ENCODE measurements at regions not wholly inside any gene's neighbourhood (a gene's known extent, or its start where the extent isn't known, plus 50 kb on each side); places are given as distances from the start of the nearest gene placed in this dataset.
A peak's percentile ranks its signal among the peaks of the same experiment; 100 is the strongest.
"Not testable (repeated sequence)": the region's sequence is repeated elsewhere in the genome, so short reads cannot be mapped to it uniquely, and the experiment has no call there.

DNA sequence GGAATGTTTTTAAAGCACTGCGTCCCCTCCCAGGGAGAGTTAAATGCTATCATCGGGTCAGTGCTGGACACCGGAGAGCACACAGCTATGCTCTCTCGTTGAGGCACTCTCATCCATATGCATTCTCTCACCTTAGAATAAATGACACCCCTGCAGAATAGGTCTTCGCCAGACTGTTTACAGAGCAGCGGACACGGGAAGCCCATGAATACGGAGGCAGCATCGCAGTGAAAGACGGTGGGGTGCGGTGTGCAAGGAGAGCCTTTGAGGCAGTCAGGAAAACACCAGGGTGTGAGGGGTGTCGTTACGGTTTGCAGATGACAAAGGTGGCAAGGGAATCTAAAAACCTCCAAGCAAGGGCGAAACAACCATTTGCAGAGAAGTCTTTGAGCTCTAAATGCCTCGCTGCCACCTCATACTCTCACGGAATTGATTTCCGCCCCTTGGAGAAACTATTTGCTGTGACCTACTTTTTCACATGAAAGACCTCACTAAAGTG lies 169.2 kb upstream of the FHL2 start:
- DNase-seq: peak; percentile 15

DNA sequence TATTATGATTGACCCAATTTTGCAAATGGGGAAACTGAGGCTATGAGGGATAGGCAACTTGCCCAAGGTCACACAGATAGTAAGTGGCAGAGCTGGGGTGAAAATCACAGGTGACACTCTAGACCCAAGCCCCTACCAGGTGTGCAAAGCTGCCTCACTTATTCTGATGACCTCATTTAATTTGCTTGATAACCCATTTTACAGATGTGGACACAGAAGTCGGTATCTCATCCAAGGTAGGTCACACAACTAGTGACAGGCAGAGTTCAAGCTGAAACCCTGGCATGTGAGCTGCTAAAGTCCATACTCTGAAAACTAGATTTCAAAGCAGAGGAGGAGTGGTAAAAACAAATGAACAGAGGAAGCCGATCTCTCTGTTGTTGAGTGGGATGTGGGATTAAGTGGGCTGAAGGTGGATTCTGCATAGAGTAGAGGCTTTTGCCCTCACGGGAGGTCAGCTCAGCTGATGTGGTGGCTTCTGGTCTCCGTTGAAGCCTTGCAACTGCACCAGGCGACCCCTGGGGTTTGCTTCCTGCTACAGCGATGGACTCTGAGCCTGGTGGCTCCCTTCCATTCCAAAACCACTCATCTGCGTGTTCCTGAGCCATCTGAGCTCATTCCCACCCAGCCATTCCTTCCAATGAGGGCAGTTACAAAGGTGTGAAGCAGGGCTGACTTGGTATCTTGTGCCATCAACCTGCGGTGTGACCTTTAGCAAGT lies 164.3 kb upstream of the FHL2 start:
- DNase-seq: no peak

DNA sequence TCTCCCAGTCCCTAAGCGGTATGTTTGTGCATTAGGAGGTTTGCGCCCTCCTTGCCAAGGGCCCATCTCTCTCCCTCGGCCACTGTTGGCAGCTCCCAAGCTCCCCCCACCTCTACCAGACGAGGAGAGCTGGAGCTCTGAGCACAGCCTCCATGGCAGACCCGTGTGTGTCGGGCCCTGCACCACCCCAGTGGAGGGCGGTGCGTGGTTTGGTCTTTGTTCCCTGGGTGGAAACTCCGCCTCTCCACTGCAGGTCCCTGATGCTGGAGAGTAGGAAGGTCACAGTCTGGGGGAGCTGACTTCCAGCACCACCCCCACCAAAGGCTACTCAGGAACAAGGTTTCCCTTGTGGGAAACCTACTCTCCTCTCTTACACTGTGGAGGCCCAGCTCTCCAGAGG lies 162.6 kb upstream of the FHL2 start:
- DNase-seq: no peak

DNA sequence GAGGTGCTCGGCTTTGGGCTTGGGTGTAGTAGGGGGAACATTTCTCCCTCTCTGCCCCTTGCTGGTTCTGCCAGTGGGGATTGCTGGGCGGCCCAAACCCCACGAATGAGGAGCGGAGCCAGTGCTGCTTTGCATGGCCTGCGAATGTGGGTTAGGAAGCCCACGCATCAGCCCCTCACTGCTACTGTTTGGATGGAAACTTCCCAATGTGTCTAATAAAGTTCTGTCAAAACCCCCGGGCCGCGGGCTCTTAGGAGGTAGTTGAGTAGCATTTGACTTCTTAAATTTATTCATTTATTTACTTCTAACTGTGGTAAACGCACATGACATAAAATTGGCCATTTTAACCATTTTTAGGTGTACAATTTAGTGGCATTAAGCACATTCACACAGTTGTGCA lies 161.3 kb upstream of the FHL2 start:
- no peak for DNase-seq

DNA sequence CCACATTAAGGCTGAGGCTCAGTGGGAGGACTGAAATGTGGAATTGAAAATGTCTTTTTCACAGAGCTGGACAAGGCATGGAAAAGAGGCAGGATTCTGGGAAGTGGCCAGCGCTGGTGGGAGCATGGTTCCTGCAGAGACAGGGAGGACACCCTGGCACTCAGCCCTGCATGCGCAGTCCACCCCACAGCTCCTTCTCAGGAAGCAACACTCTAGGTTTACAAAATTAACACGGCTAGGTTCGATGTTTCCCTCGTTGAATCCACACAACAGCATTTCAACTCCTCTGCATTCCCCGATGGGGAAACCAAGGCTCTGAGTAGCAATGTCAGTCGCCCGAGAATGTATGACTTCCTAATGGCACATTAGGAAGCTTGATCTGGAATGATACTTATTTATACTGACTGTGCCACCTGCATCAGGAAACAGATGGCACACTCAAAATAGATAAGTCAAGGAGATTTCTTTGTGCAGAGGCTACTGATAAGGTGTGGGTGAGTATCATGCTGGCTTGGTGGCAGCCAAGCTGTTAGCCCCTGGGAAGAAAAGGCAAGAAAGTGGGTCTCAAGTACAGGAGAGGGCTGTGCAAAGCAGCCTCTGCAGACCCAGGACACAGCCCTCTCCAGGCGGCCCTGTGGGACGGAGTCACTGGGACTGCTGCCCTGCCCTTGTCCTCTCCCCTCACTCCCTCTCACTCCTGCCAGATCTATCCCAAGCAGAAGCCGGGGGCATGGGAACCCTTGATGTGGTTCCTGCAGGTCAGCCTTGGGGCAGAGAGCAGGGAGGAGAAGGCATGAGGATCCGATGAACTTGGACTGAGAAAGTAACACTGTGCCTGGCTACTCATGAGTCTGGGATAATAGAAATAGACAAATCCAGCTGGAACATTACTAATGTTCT lies 158.4 kb upstream of the FHL2 start:
- no peak for DNase-seq

DNA sequence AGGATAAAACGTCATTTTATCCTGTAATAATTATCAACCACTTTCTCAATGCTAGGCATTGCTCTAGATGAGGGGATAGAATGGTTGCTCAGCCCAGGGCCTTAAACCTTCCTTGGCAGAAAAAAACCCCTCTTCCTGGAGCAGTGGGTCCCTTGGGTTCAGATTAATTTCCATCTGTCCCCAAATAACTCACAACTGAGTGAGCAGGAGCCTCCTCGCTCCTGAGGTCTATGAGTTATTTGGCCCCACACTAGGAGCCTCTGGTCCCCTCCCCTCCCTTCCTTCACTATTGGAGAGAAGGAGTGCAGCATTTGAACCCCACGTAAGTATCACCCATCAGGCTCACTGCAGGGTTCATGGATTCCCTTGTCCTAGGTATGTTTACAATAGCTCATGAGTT lies 157.5 kb upstream of the FHL2 start:
- no peak for DNase-seq

DNA sequence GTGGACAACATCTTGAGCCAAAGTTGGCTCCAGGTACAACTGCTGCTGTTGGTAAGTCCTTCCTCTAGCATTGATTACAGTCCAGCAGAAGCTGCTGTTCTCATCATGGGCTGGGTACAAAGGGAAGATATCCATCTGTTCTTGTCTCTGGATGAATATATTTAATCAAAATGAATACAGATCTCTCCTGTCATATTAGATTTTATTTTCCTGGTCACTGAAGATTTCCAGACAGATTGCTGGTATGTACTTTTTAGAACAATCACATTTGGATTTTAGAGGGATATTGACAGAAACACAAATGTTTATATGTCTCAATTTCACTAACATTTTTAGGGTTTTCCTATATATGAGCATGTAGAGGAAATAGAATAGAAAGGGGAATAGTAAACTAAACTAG lies 155.4 kb upstream of the FHL2 start:
- DNase-seq: no peak

DNA sequence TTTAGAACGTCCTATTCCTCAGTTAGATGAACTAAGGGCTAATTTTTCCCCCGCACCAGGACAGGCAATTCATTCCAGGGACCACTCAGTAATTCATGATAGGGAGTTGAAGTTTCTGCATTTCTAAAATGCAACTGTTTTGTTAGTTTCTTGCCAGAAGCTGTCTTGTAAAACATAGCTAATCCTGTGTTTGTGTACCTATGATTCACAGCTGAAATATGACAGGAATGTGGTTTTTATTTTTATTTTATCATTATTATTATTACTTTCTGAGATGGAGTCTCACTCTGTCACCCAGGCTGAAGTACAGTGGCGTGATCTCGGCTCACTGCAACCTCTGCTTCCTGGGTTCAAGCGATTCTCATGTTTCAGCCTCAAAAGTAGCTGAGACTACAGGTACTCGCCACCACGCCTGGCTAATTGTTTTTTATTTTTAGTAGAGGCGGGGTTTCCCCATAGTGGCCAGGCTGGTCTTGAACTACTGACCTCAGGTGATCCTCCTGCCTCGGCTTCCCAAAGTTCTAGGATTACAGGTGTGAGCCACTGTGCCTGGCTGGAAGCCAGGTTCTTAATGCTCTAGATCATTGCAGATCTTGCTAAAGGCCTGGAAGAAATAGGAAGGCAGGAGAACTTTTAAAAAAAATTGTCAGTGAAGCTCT lies 154.8 kb upstream of the FHL2 start:
- DNase-seq: peak; percentile 23

DNA sequence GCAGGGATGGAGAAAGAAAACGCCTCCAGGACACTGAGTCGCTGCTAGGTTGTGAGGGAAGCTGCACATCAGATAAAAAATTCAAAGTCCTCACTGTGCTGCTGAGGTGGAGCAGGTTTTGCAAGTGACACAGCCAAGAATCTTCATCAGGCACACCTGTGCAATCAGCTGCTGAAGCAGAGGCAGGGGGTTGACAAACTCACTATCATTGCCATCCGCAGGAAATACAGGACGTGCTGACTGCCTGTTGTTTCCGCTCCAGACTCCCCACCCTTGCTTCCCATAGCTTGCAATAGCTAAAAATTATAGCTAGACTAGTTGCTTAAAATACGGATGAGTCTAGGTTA lies 147.8 kb upstream of the FHL2 start:
- no peak for DNase-seq

DNA sequence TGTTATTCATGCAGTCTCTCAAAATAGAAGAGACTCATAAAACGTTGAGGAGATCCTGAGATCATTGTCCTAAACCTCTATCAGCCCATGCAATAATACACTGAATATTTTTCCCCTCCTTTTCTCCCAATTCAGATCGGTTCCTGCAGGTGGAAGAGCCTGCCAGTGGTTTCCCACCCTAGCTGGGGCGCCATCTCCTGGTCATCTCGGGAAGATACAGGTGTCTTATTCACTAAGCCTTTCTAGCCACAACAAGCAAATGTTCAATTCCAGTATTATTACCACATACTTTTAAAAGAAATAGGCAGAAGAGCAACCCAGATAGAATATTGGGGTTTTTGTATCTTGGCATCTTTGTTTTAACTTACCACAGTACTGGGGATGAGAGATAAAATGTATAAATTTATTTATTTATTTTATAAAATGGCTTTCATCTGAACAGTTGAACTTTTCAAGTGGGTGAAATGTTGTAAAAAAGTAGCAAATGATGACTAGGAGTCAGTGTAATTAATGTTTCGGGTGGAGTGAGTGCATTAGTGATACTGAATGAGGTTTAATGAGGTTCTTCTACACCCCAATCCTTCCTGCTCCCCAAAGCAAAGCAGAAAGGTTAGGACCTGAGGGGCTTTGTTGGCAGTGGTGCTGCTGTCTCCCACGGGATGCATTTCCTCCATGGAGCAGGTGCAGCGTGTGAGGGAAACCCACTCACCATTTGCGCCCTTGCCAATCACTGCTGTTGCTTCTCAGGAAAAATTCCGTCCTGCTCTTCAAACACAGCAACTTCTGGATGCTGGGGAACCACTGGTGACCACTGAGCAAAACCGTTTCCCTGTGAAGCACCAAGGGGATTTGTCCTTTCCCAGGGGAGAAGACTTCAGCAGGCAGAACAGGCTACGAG lies 147.1 kb upstream of the FHL2 start:
- peak; percentile 53 for DNase-seq

DNA sequence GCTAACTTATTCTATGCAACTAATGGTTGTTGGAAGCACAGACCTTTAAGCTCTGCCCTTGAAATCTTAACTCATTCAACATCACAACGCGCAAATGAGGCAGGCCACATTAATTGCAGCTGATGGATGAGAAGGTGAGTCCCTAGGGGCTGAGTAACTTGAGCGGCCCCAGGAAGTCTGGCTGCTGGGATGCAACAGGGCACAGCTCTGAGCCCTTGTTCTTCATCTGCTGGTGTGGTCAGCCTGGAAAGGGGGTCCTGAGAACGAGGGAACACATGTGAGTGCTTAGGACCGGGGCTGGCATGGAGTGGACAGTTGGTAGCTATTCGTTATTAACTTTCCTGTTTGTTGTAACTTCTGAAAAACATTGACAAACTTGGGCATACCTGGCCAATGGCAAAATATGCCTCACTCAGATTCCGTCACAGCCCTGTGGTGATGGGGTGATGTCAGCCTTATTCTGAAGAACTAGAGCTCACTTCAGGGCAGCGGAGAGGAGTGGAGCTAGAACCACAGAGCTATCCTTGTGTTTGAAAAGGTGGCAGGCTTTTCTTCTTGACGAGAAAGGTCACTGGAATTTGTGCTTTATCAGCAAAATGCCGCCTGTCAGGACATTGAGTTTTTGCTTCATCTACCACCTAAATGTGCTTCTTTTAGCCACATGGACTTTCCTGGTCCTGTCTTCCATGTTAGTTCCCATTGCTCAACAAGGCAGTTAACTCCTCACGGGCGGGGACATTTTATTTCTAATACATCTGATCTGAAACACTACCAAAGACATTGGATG lies 145.9 kb upstream of the FHL2 start:
- DNase-seq: no peak

DNA sequence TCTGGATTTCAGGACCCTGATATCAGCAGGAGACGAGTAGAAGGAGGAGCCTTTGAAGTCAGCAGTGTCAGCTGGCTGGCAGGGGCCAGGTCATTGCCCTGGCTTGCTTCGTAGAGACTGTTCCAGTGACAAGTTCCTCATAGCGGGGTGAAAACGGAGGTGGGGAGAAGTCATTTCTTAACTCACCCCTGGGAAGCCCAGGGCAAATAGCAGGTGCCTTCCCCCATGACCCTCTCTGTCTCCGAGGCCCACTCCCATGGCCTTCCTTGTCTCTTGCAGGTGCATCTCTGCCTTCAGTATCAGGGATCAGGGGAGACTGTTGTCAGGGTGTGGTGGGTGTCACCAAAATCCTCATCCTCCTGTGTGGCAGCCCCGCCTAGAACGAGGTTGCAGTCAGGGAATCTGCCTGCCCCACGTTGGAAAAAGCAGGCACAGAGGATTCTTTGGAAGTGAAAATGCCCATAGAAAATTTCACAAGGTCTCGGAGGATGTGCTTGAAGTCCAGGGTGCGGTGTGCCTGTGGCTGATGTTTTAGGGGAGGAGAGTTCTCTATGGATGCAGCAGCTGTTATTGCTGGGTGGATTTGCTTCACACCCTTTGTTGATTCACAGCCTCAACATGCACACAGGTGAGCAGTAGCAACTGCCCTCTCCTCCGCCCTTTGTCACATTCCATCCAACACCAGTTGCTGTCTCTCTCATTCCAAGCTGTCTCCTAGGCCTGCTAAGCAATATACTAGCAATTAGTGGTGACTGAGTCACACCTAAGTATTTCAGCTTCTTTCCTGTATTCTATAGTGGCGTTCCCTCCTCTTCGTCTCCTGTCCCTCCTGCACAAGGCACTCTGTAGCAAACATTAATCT lies 142.6 kb upstream of the FHL2 start:
- peak; percentile 24 for DNase-seq

DNA sequence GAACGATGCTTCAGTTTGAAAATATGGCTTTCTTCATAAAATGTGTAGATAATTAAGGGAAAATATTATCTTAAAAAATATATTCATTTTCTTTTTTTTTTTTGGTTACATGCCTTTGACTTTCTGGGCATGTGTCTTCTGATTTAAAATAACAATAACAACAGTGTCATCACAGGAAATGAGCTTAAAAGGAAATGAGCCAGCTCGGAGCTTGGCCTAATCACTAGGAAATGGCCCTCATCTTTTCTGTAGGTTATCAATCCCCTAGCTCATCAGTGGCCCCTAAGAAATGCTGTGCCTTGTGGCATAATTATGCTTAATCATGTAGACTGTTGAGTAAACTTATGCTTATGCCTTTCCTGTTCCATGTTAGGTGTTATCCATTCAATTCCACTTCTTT lies 141.8 kb upstream of the FHL2 start:
- no peak for DNase-seq

DNA sequence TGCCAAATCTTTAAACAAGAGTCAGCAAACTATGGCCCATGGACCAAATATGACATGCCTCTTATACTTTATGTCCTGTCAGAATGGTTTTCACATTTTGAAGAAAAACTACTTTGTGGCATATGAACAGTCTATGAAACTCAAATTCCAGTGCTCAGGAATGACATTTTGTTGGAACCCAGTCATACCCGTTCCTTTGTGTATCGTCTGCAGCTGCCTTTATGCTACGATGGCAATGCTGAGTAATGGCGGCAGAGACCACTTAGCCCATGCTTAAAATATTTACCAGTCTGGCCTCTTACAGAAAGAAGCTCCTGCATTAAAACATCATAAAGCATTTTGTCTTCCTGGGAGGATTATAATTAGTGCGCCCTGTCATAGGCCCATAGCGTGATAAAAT lies 140.5 kb upstream of the FHL2 start:
- no peak for DNase-seq

DNA sequence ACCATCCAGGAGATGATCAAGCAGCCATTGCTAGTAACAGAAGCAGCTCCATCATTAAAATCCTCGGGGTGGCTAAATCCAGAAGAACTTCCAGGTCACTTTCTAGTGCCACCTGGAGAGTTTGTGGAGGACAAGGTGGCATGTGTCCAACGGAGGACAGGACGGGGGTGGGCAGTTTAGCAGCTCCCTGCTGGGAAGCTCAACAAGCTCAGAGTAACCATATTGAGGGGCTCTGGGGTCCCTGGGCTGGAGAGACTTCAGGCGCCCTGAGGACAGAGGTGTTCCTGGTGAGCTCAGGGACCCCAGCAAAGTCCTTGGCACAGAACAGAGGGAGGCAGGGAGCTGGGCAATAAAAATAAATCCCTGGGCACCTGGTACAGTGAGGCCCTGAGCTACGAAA lies 140.0 kb upstream of the FHL2 start:
- DNase-seq: no peak

DNA sequence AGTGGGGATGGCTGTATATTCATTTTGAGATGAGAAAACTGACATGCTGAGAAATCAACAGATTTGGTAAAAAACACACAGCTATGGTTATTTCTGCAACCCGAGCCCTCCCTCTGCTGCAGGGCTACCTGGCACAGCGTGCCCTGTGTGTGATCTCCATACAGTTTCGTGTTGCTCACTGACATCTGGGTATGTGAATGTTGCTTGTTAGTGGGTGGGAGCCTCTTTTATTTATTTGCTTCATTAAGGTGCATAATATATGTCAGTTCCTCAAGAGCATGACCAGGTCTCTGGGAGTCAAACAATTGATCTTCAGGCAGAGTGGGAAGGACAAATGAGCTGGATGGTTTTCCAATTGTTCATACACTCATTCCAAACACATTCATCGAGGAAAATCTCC lies 139.1 kb upstream of the FHL2 start:
- DNase-seq: no peak

DNA sequence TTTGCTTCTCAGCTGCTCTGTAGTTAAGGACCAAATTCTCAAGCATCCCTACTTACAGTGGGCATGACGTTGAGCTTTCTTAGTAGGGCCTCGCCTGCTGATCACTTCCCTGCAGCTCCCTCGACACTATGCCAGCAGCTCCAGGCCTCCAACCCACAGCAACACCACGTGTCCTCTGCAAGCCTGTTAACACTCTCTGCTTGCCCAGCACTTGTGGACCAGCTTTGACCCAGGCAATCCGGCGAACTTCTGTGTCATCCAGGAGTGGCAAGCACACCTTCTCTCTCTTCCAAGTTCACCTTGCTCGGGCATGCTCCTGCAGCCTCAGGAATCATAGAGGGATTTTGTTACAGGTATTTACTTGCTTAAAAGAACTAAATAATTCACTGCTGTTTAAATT lies 138.6 kb upstream of the FHL2 start:
- DNase-seq: no peak

DNA sequence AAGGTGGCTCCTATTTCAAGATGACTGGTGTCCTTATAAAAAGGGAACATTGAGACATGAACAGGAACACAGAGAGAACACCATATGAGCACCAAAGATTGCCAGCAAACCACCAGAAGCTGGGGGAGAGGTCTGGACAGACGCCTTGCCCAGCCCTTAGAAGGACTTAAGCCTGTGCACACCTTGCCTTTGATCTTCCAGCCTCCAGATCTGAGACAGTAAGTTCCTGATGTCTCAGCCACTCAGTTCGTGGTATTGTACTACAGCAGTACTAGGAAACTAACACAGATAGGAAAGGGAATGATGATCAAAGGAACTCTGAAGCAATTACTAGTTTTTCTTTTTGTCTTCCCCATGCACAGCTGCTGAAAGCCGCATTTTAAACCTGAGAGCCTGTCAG lies 137.3 kb upstream of the FHL2 start:
- no peak for DNase-seq

DNA sequence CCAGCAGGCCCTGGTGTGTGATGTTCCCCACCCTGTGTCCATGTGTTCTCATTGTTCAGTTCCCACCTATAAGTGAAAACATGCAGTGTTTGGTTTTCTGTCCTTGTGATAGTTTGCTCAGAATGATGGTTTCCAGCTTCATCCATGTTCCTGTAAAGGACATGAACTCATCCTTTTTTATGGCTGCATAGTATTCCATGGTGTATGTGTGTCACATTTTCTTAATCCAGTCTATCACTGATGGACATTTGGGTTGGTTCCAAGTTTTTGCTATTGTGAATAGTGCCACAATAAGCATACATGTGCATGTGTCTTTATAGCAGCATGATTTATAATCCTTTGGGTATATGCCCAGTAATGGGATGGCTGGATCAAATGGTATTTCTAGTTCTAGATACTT lies 130.4 kb upstream of the FHL2 start:
- not testable (repeated sequence) for DNase-seq

DNA sequence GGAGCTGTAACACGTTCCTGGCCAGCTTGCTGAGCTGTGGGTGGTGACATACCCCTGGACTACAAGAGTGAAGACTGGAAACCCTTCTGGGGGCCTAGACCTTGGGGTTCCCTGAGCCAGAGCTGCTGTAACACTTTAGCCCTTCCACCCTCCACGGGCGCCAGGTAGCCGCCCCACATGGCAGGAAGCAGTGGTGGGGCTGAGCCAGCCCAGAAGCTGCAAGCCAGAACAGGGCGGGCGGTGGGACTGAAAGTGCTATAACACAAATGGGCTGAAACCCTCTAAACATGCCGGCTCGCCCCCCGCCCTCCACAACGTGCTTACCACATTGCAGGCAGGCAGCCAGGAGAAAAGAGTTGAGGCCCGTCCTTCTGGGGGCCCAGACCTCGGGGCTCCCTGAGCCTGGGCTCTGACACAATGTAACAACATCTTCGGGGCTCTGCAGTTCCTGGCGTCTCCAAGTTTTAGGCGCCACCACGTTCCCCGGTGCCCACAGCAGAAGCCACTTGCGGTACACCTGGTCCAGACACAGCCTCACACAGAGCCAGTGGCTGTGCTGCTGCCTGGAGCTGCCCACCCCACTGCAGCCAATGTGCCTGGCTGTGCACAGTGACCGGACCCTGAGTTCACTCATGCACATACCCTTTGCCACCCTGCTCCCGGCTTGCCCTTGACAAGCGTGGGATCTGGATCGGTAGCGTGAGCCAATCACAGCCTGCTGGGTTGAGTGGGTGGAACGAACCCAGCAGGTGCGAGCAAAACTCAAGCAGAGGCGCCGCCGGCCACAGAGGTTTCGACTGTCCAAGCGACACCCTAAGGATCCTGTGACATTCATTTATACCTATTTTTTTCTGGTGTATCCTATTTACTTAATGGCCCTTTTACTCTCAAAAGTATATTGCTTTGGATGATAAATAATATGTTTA lies 127.4 kb upstream of the FHL2 start:
- no peak for DNase-seq

Measured in fibroblast of skin of right biceps (primary cell).